Liver (tissue), 3 donors: ENCODE measurements at regions not wholly inside any gene's neighbourhood (a gene's known extent, or its start where the extent isn't known, plus 50 kb on each side); places are given as distances from the start of the nearest gene placed in this dataset.

Source experiments
- EGR1 ChIP-seq, 2 donors: IDR thresholded peaks; 2 replicates each; pipeline ENCODE4 v1.6.1; 2016 to 2018; ENCODE audit warnings: antibody characterized with exemption in 2 of 2, low read depth in 2 of 2
- JUND ChIP-seq, 2 donors: IDR thresholded peaks; 2 replicates each; pipeline ENCODE4 v1.6.1; 2016; ENCODE audit warnings: antibody characterized with exemption in 2 of 2
- RAD21 ChIP-seq, 2 donors: IDR thresholded peaks; 2 replicates each; pipeline ENCODE4 v1.6.1; 2016; ENCODE audit warnings: antibody characterized with exemption in 2 of 2, mild to moderate bottlenecking in 2 of 2
- RXRA ChIP-seq, 2 donors: IDR thresholded peaks; 2 replicates each; pipeline ENCODE4 v1.6.1; 2017 to 2018; ENCODE audit warnings: antibody characterized with exemption in 2 of 2, mild to moderate bottlenecking in 1 of 2
- TAF1 ChIP-seq: conservative IDR thresholded peaks from 2 replicates; pipeline ENCODE4 v1.6.1; 2016; ENCODE audit warnings: antibody characterized with exemption, mild to moderate bottlenecking
- YY1 ChIP-seq: IDR thresholded peaks from 2 replicates; pipeline ENCODE4 v1.6.1; 2016; ENCODE audit warnings: antibody characterized with exemption, mild to moderate bottlenecking
- TF ChIP-seq, protein P1 (sequence below): fragments of 150-350 bp; IDR thresholded peaks from 2 replicates; pipeline ENCODE4 v1.5.1; 2017; ENCODE audit warnings: improper control_type of control experiment, low read depth, low read length; ENCODE audit not compliant: missing input control
- TF ChIP-seq, protein P2 (sequence below): IDR thresholded peaks from 2 replicates; pipeline ENCODE4 v1.6.1; 2016; ENCODE audit warnings: antibody characterized with exemption
- TF ChIP-seq, protein P3 (sequence below): IDR thresholded peaks from 2 replicates; pipeline ENCODE4 v1.6.1; 2016; ENCODE audit warnings: antibody characterized with exemption
- donor health status: healthy.
- donor health status: healthy.

DNA sequence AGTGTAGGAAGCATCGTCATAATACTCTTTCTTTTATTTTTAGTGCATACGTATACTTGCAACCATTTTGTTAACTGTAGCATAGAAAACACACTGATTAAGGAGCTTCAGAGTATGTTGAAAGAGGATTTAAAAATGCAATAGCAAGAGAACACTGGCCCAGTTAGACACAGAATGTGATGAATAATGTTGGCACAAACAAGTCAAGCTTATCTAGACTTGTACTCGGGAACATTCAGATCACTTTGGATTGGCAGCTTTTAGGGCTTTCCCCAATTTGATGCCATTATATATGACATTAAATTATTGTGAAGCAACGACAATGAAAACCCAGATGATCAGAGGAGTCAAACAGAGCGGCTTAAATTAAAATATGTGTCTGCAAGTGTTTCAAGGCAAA lies 468.1 kb downstream of the PRKD1 start:
- TF ChIP-seq, protein P1, sequence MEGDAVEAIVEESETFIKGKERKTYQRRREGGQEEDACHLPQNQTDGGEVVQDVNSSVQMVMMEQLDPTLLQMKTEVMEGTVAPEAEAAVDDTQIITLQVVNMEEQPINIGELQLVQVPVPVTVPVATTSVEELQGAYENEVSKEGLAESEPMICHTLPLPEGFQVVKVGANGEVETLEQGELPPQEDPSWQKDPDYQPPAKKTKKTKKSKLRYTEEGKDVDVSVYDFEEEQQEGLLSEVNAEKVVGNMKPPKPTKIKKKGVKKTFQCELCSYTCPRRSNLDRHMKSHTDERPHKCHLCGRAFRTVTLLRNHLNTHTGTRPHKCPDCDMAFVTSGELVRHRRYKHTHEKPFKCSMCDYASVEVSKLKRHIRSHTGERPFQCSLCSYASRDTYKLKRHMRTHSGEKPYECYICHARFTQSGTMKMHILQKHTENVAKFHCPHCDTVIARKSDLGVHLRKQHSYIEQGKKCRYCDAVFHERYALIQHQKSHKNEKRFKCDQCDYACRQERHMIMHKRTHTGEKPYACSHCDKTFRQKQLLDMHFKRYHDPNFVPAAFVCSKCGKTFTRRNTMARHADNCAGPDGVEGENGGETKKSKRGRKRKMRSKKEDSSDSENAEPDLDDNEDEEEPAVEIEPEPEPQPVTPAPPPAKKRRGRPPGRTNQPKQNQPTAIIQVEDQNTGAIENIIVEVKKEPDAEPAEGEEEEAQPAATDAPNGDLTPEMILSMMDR = no peak
- TF ChIP-seq, protein P2, sequence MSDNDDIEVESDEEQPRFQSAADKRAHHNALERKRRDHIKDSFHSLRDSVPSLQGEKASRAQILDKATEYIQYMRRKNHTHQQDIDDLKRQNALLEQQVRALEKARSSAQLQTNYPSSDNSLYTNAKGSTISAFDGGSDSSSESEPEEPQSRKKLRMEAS = no peak
- TF ChIP-seq, protein P3, sequence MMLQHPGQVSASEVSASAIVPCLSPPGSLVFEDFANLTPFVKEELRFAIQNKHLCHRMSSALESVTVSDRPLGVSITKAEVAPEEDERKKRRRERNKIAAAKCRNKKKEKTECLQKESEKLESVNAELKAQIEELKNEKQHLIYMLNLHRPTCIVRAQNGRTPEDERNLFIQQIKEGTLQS = no peak
- no peak for TF ChIP-seq YY1
- no peak for TF ChIP-seq JUND (IDR thresholded peaks at IDR 0.05)
- TF ChIP-seq RXRA (IDR thresholded peaks at IDR 0.05) = no peak
- no peak for TF ChIP-seq TAF1
- no peak for TF ChIP-seq EGR1 (IDR thresholded peaks at IDR 0.05; ENCODE audit: low read depth in 2 of 2)
- no peak for TF ChIP-seq RAD21 (IDR thresholded peaks at IDR 0.05)
